Adrenal gland (tissue), 9 donors: ENCODE measurements at regions not wholly inside any gene's neighbourhood (a gene's known extent, or its start where the extent isn't known, plus 50 kb on each side); places are given as distances from the start of the nearest gene placed in this dataset.

ENCODE experiments used
- DNase-seq, 7 donors: peaks; one replicate each; pipeline ENCODE4 v3.0.0-alpha.2; 2019 to 2020
- H3K27ac ChIP-seq, 5 donors: fragments of 200-600 bp; sonication (generic) in 4 of 5; 1 replicate in 3 of 5; 2 replicates in 2 of 5; pipeline versions ENCODE4 v1.5.1 to v1.8.0; 2016 to 2020; ENCODE audit warnings: mild to moderate bottlenecking in 1 of 5
- H3K27me3 ChIP-seq: fragments of 200-600 bp; 2 replicates; pipeline ENCODE4 v1.8.0; 2021
- H3K36me3 ChIP-seq, 2 donors: fragments of 200-600 bp; replicated peaks in 1 of 2; 1 replicate in 1 of 2; 2 replicates in 1 of 2; pipeline versions ENCODE4 v1.5.1 to v1.8.0; 2018 to 2022
- H3K4me1 ChIP-seq, 2 donors: fragments of 200-600 bp; replicated peaks in 1 of 2; 1 replicate in 1 of 2; 2 replicates in 1 of 2; pipeline versions ENCODE4 v1.5.1 to v1.8.0; 2018 to 2021
- H3K4me3 ChIP-seq, 4 donors: fragments of 200-600 bp; sonication (generic) in 3 of 4; one replicate each; pipeline ENCODE4 v1.5.1; 2016 to 2018
- H3K9me3 ChIP-seq, 3 donors: fragments of 200-600 bp; sonication (generic) in 1 of 3; replicated peaks in 1 of 3; 1 replicate in 2 of 3; 2 replicates in 1 of 3; pipeline versions ENCODE4 v1.5.1 to v1.8.0; 2016 to 2021
- CTCF ChIP-seq, 6 experiments: fragments of 450-650 bp in 4 of 6; fragments of 200-600 bp in 2 of 6; sonication (generic) in 1 of 6; IDR thresholded peaks; 1 replicate in 5 of 6; 2 replicates in 1 of 6; pipeline versions ENCODE4 v1.5.1 to v1.8.0; 2016 to 2021; ENCODE audit warnings: antibody characterized with exemption in 6 of 6, mild to moderate bottlenecking in 2 of 6, moderate library complexity in 1 of 6
- POLR2A ChIP-seq, 2 donors: fragments of 450-650 bp; IDR thresholded peaks; one replicate each; pipeline ENCODE4 v1.6.1; 2017; ENCODE audit warnings: antibody characterized with exemption in 2 of 2, mild to moderate bottlenecking in 2 of 2, moderate library complexity in 1 of 2
- WGBS, 4 donors: extraction: QIAGEN DNeasy Blood & Tissue Kit in 2 of 4; methylation state at CpG; one replicate each; pipeline versions ENCODE4 v1.1.5 to v1.1.7; 2013 to 2017; 5-methylcytosine and 5-hydroxymethylcytosine counted together
- intact Hi-C, 2 donors: fragments of 100-400 bp; cut with DNase I; formaldehyde crosslinking; loops; one replicate each; pipeline versions ENCODE4 v1.14.1 to v1.15.0; 2022 to 2023
- donor health status: healthy with polysubstance abuse.
- donor health status: Bipolar disorder and iron deficiency.
- donor health status: DM: yes; HTN: yes; CAD: no.
- donor health status: DM: no; HTN: no; CAD: no.
- donor health status: DM: no; HTN: no; CAD: no.

- Histone ChIP-seq H3K4me3 (no peak overlapping the region), H3K27ac (no peak overlapping the region), H3K36me3 (no peaks in the 10 kb centered on the region), H3K9me3 (no peaks in the 10 kb centered on the region), H3K4me1 (peaks cover 0 to 5% of the 10 kb centered on the region in 2 donors), H3K27me3 (no peaks in the 10 kb centered on the region)
- DNase-seq = no peak
- TF ChIP-seq POLR2A (IDR thresholded peaks at IDR 0.05) (no peak), CTCF (IDR thresholded peaks at IDR 0.05) (no peak)
- 72 to 90% (median 80%) methylated on average over 7 to 9 of the region's 9 CpGs for WGBS, 4 donors
- intact Hi-C loops = no loop called here
These were observed 122.7 kb downstream of the PSMG1 start for GRCh38 chr21:39060485-39061083.

- Histone ChIP-seq H3K9me3 (no peaks in the 10 kb centered on the region), H3K27ac (no peak overlapping the region), H3K4me1 (no peaks in the 10 kb centered on the region), H3K36me3 (no peaks in the 10 kb centered on the region), H3K27me3 (no peaks in the 10 kb centered on the region), H3K4me3 (no peak overlapping the region)
- DNase-seq = no peak
- intact Hi-C loops = no loop called here
- 71 to 88% (median 80%) methylated on average over 2 of the region's 2 CpGs for WGBS, 4 donors
- TF ChIP-seq POLR2A (IDR thresholded peaks at IDR 0.05) = no peak
- no peak for TF ChIP-seq CTCF (IDR thresholded peaks at IDR 0.05)
These were observed 126.1 kb downstream of the PSMG1 start for GRCh38 chr21:39057121-39057520.

GRCh38 chr21:39056636-39057035 is 126.6 kb downstream of the PSMG1 start:
- DNase-seq = no peak
- WGBS, 4 donors = 65 to 74% (median 69%) methylated on average over 2 of the region's 2 CpGs
- no peaks in the 10 kb centered on the region for H3K36me3 ChIP-seq
- intact Hi-C loops = no loop called here
- H3K27ac ChIP-seq = no peak overlapping the region
- no peaks in the 10 kb centered on the region for H3K27me3 ChIP-seq
- H3K9me3 ChIP-seq = no peaks in the 10 kb centered on the region
- no peaks in the 10 kb centered on the region for H3K4me1 ChIP-seq
- no peak overlapping the region for H3K4me3 ChIP-seq
- no peak for TF ChIP-seq CTCF (IDR thresholded peaks at IDR 0.05)
- TF ChIP-seq POLR2A (IDR thresholded peaks at IDR 0.05) = no peak

- H3K4me3 ChIP-seq = no peak overlapping the region
- 58 to 72% (median 61%) methylated on average over 6 of the region's 6 CpGs for WGBS, 4 donors
- H3K36me3 ChIP-seq = no peaks in the 10 kb centered on the region
- no peak for TF ChIP-seq CTCF (IDR thresholded peaks at IDR 0.05)
- TF ChIP-seq POLR2A (IDR thresholded peaks at IDR 0.05) = no peak
- no peaks in the 10 kb centered on the region for H3K9me3 ChIP-seq
- H3K27ac ChIP-seq = peak overlapping the region in 2 of 5 donors; percentile 31 to 72
- no peak for DNase-seq
- no peaks in the 10 kb centered on the region for H3K27me3 ChIP-seq
- intact Hi-C loops = no loop called here
- H3K4me1 ChIP-seq = no peaks in the 10 kb centered on the region
These were observed 128.0 kb downstream of the PSMG1 start for GRCh38 chr21:39055167-39055767.
